ENCODE measurements at regions not wholly inside any gene's neighbourhood (a gene's known extent, or its start where the extent isn't known, plus 50 kb on each side); places are given as distances from the start of the nearest gene placed in this dataset.

GRCh38 chr2:212854116-212854515 is 297.3 kb downstream of the IKZF2 start:
- POLR2A ChIA-PET: no interaction called here
- Histone ChIP-seq H3K4me3 (ENCODE audit: low read depth, low read length) (no peak overlapping the region), H3K9me3 (ENCODE audit: control insufficient read depth, insufficient read depth, low read depth, low read length) (no peaks in the 10 kb centered on the region), H3K4me1 (ENCODE audit: control insufficient read depth, insufficient read depth, low read length) (no peaks in the 10 kb centered on the region), H3K36me3 (ENCODE audit: control insufficient read depth in 2 of 2, insufficient read depth in 1 of 2, low read length in 2 of 2) (no peaks in the 10 kb centered on the region), H3K27ac (ENCODE audit: extremely low read depth, low read depth, low read length) (no peak overlapping the region)
- TF ChIP-seq AEBP2 (tag by site-specific recombination; IDR thresholded peaks at IDR 0.05; ENCODE audit: borderline replicate concordance) (no peak), ZNF548 (tag by site-specific recombination; IDR thresholded peaks at IDR 0.05) (no peak), HIC1 (tag by site-specific recombination; IDR thresholded peaks at IDR 0.05) (no peak), ZNF639 (tag by site-specific recombination; IDR thresholded peaks at IDR 0.05) (no peak), ZNF600 (tag by site-specific recombination; IDR thresholded peaks at IDR 0.05) (no peak), ZNF48 (tag by site-specific recombination; IDR thresholded peaks at IDR 0.05) (no peak), ZNF350 (tag by site-specific recombination; IDR thresholded peaks at IDR 0.05) (no peak), ZNF169 (tag by site-specific recombination; IDR thresholded peaks at IDR 0.05) (no peak), ZNF202 (tag by site-specific recombination; IDR thresholded peaks at IDR 0.05; ENCODE audit: borderline replicate concordance) (no peak), ZNF266 (tag by site-specific recombination; IDR thresholded peaks at IDR 0.05; ENCODE audit: low read depth) (no peak), ZNF2 (tag by site-specific recombination; IDR thresholded peaks at IDR 0.05) (no peak), ZNF324 (tag by site-specific recombination; IDR thresholded peaks at IDR 0.05) (no peak), ZNF837 (tag by site-specific recombination; IDR thresholded peaks at IDR 0.05) (no peak), ZEB2 (tag by site-specific recombination; IDR thresholded peaks at IDR 0.05) (no peak), ZNF514 (tag by site-specific recombination; IDR thresholded peaks at IDR 0.05) (no peak), ZSCAN18 (tag by site-specific recombination; IDR thresholded peaks at IDR 0.05) (no peak), ZNF132 (tag by site-specific recombination; IDR thresholded peaks at IDR 0.05; ENCODE audit: borderline replicate concordance) (no peak), ZNF624 (tag by site-specific recombination; IDR thresholded peaks at IDR 0.05) (no peak), ZNF362 (tag by site-specific recombination; IDR thresholded peaks at IDR 0.05) (no peak)
- CTCF ChIA-PET: interaction anchor here (1.0 kb wide), 1 partner anchor 9 kb away, joined by 3 read pairs; no protein-coding TSS in a partner anchor

- Histone ChIP-seq H3K27ac (ENCODE audit: extremely low read depth, low read depth, low read length) (no peak overlapping the region), H3K36me3 (ENCODE audit: control insufficient read depth in 2 of 2, insufficient read depth in 1 of 2, low read length in 2 of 2) (no peaks in the 10 kb centered on the region), H3K4me3 (ENCODE audit: low read depth, low read length) (no peak overlapping the region), H3K9me3 (ENCODE audit: control insufficient read depth, insufficient read depth, low read depth, low read length) (no peaks in the 10 kb centered on the region), H3K4me1 (ENCODE audit: control insufficient read depth, insufficient read depth, low read length) (no peaks in the 10 kb centered on the region)
- CTCF ChIA-PET: interaction anchor here (0.7 kb wide), 1 partner anchor 37 kb away, joined by 3 read pairs; no protein-coding TSS in a partner anchor
- POLR2A ChIA-PET: no interaction called here
- no peak for TF ChIP-seq ZNF140 (tag by site-specific recombination; IDR thresholded peaks at IDR 0.05)
- TF ChIP-seq ZNF501 (tag by site-specific recombination; IDR thresholded peaks at IDR 0.05): no peak
- no peak for TF ChIP-seq ZSCAN18 (tag by site-specific recombination; IDR thresholded peaks at IDR 0.05)
- TF ChIP-seq ZNF645 (tag by site-specific recombination; IDR thresholded peaks at IDR 0.05): no peak
- no peak for TF ChIP-seq ZNF785 (tag by site-specific recombination; IDR thresholded peaks at IDR 0.05)
- TF ChIP-seq ZNF132 (tag by site-specific recombination; IDR thresholded peaks at IDR 0.05; ENCODE audit: borderline replicate concordance): no peak
- TF ChIP-seq ZNF398 (tag by site-specific recombination; IDR thresholded peaks at IDR 0.05): no peak
Observed at GRCh38 chr2:212845941-212846340, 305.5 kb downstream of the IKZF2 start.

Measured in HEK293 (cell line).